ENCODE measurements at regions not wholly inside any gene's neighbourhood (a gene's known extent, or its start where the extent isn't known, plus 50 kb on each side); places are given as distances from the start of the nearest gene placed in this dataset.
"Not testable (repeated sequence)": the region's sequence is repeated elsewhere in the genome, so short reads cannot be mapped to it uniquely, and the experiment has no call there.

GRCh38 chr11:33994937-33995336 is 56.6 kb upstream of the CAPRIN1 start:
- TF ChIP-seq, protein P1, sequence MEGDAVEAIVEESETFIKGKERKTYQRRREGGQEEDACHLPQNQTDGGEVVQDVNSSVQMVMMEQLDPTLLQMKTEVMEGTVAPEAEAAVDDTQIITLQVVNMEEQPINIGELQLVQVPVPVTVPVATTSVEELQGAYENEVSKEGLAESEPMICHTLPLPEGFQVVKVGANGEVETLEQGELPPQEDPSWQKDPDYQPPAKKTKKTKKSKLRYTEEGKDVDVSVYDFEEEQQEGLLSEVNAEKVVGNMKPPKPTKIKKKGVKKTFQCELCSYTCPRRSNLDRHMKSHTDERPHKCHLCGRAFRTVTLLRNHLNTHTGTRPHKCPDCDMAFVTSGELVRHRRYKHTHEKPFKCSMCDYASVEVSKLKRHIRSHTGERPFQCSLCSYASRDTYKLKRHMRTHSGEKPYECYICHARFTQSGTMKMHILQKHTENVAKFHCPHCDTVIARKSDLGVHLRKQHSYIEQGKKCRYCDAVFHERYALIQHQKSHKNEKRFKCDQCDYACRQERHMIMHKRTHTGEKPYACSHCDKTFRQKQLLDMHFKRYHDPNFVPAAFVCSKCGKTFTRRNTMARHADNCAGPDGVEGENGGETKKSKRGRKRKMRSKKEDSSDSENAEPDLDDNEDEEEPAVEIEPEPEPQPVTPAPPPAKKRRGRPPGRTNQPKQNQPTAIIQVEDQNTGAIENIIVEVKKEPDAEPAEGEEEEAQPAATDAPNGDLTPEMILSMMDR (IDR thresholded peaks at IDR 0.05; ENCODE audit: low read depth, low read length), result no peak
- no peak overlapping the region for H3K4me3 ChIP-seq (ENCODE audit: low read depth, low read length)
- ChIA-PET POLR2A (interaction anchor here (0.7 kb wide), 1 partner anchor 86 kb away, joined by 7 read pairs; no protein-coding TSS in a partner anchor), CTCF (no interaction called here)
- no peak for DNase-seq (ENCODE audit: low read depth, low spot score)
- no peaks in the 10 kb centered on the region for H3K9me3 ChIP-seq (ENCODE audit: control insufficient read depth, insufficient read depth, low read length)
- peaks cover 15% of the 10 kb centered on the region for H3K27me3 ChIP-seq (ENCODE audit: control insufficient read depth, insufficient read depth, low read length)
- H3K27ac ChIP-seq (ENCODE audit: low read depth, low read length), result no peak overlapping the region

GRCh38 chr11:33991136-33991535 is 60.4 kb upstream of the CAPRIN1 start:
- DNase-seq (ENCODE audit: low read depth, low spot score); POLR2A ChIA-PET; H3K27me3 ChIP-seq (ENCODE audit: control insufficient read depth, insufficient read depth, low read length); H3K4me3 ChIP-seq (ENCODE audit: low read depth, low read length); H3K27ac ChIP-seq (ENCODE audit: low read depth, low read length); H3K9me3 ChIP-seq (ENCODE audit: control insufficient read depth, insufficient read depth, low read length): not testable (repeated sequence)
- CTCF ChIA-PET, result interaction anchor here (0.9 to 1.3 kb wide), 2 partner anchors 133 to 156 kb away, joined by 3 to 4 read pairs; no protein-coding TSS in a partner anchor

- CTCF ChIA-PET; H3K27me3 ChIP-seq (ENCODE audit: control insufficient read depth, insufficient read depth, low read length); POLR2A ChIA-PET: not testable (repeated sequence)
These were observed 61.4 kb upstream of the CAPRIN1 start for GRCh38 chr11:33990131-33990530.

DNA sequence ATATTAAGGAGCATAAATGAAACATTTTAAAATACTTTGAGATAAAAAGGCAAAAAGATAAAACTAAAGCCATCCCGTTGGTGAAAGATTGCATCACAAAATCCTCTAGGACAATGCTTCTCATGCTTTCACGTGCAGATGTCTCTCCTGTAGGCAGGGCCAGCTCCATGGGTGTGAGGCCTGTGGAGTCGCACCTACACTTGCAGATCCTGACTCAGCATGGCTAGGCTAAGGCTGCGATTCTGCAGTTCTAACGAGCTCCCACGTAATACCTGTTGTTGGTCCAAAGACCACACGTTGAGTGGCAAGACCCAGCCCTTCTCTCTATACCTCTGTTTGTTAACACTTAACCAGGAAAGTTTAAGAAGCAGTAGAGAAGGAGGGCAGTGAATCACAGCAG is 62.1 kb upstream of the CAPRIN1 start:
- H3K27ac ChIP-seq (ENCODE audit: low read depth, low read length), result no peak overlapping the region
- H3K27me3 ChIP-seq (ENCODE audit: control insufficient read depth, insufficient read depth, low read length), result no peaks in the 10 kb centered on the region
- DNase-seq (ENCODE audit: low read depth, low spot score), result no peak
- POLR2A ChIA-PET, result no interaction called here
- no peak overlapping the region for H3K4me3 ChIP-seq (ENCODE audit: low read depth, low read length)
- CTCF ChIA-PET, result interaction anchor here (2.3 to 3.3 kb wide), 4 partner anchors 8 to 182 kb away, joined by 22 to 69 read pairs (median 28); no protein-coding TSS in a partner anchor
- TF ChIP-seq, protein P1 (IDR thresholded peaks at IDR 0.05; ENCODE audit: low read depth, low read length), result no peak
- H3K9me3 ChIP-seq (ENCODE audit: control insufficient read depth, insufficient read depth, low read length), result no peaks in the 10 kb centered on the region; the same call in 1 of the 2 replicates

More at GRCh38 chr11:33990131-33990530, 61.4 kb upstream of the CAPRIN1 start:
- H3K4me3 ChIP-seq (ENCODE audit: low read depth, low read length); H3K27ac ChIP-seq (ENCODE audit: low read depth, low read length); DNase-seq (ENCODE audit: low read depth, low spot score); H3K9me3 ChIP-seq (ENCODE audit: control insufficient read depth, insufficient read depth, low read length): not testable (repeated sequence)

GRCh38 chr11:33988586-33989370 is 62.8 kb upstream of the CAPRIN1 start:
- no peak overlapping the region for H3K27ac ChIP-seq (ENCODE audit: low read depth, low read length)
- ChIA-PET POLR2A (no interaction called here), CTCF (interaction anchor here (0.6 to 3.3 kb wide), 24 partner anchors 9 to 480 kb away, joined by 3 to 69 read pairs (median 4); no protein-coding TSS in a partner anchor)
- H3K9me3 ChIP-seq (ENCODE audit: control insufficient read depth, insufficient read depth, low read length), result no peaks in the 10 kb centered on the region; the same call in 1 of the 2 replicates
- no peaks in the 10 kb centered on the region for H3K27me3 ChIP-seq (ENCODE audit: control insufficient read depth, insufficient read depth, low read length)
- DNase-seq (ENCODE audit: low read depth, low spot score), result no peak
- H3K4me3 ChIP-seq (ENCODE audit: low read depth, low read length), result no peak overlapping the region
- TF ChIP-seq, protein P1 (IDR thresholded peaks at IDR 0.05; ENCODE audit: low read depth, low read length), result no peak

GRCh38 chr11:33987975-33988580 is 63.5 kb upstream of the CAPRIN1 start:
- Histone ChIP-seq H3K27ac (ENCODE audit: low read depth, low read length) (no peak overlapping the region), H3K27me3 (ENCODE audit: control insufficient read depth, insufficient read depth, low read length) (no peaks in the 10 kb centered on the region), H3K9me3 (ENCODE audit: control insufficient read depth, insufficient read depth, low read length) (no peaks in the 10 kb centered on the region; the same call in 1 of the 2 replicates), H3K4me3 (ENCODE audit: low read depth, low read length) (no peak overlapping the region)
- CTCF ChIA-PET, result interaction anchor here (0.6 to 3.3 kb wide), 34 partner anchors 10 to 480 kb away, joined by 3 to 69 read pairs (median 4); no protein-coding TSS in a partner anchor
- POLR2A ChIA-PET, result no interaction called here
- TF ChIP-seq, protein P1 (IDR thresholded peaks at IDR 0.05; ENCODE audit: low read depth, low read length), result peak; percentile 79
- DNase-seq (ENCODE audit: low read depth, low spot score), result peak; percentile 49
